ENCODE measurements at regions not wholly inside any gene's neighbourhood (a gene's known extent, or its start where the extent isn't known, plus 50 kb on each side); places are given as distances from the start of the nearest gene placed in this dataset.
A peak's percentile ranks its signal among the peaks of the same experiment; 100 is the strongest.
"Not testable (repeated sequence)": the region's sequence is repeated elsewhere in the genome, so short reads cannot be mapped to it uniquely, and the experiment has no call there.

GRCh38 chr19:31041461-31041860 lies 307.8 kb downstream of the TSHZ3 start:
- H3K36me3 Mint-ChIP-seq (ENCODE audit: low read depth) = no peaks in the 10 kb centered on the region
- H3K4me1 Mint-ChIP-seq = peaks cover 15% of the 10 kb centered on the region
- 93% methylated on average over 2 of the region's 2 CpGs; no CpG with 5 or more reads in 1 of the 2 experiments for WGBS, 2 experiments (ENCODE audit: insufficient coverage in 1 of 2, insufficient read length in 1 of 2)
- no peak overlapping the region for H3K4me3 Mint-ChIP-seq
- H3K4me1 ChIP-seq (ENCODE audit: control insufficient read depth, insufficient read depth, low read length) = no peaks in the 10 kb centered on the region
- H3K27me3 Mint-ChIP-seq (ENCODE audit: insufficient read depth) = no peaks in the 10 kb centered on the region
- peak; percentile 23 for TF ChIP-seq CTCF (conservative IDR thresholded peaks at IDR 0.05)
- H3K9ac ChIP-seq (ENCODE audit: extremely low read depth, low read length, poor library complexity, severe bottlenecking) = no peak overlapping the region
- H3K36me3 ChIP-seq (ENCODE audit: control insufficient read depth, insufficient read depth, low read length) = no peaks in the 10 kb centered on the region
- H3K27me3 ChIP-seq (ENCODE audit: control insufficient read depth, insufficient read depth, low read length, poor library complexity, severe bottlenecking) = no peaks in the 10 kb centered on the region
- H3K4me3 ChIP-seq (ENCODE audit: low read length) = no peak overlapping the region
- no peak overlapping the region for H3K27ac ChIP-seq (ENCODE audit: low read depth, low read length)
- H3K27ac Mint-ChIP-seq = no peak overlapping the region
- no peaks in the 10 kb centered on the region for H3K9me3 ChIP-seq (ENCODE audit: control insufficient read depth, low read length)
- H3K9me3 Mint-ChIP-seq = no peaks in the 10 kb centered on the region
- DNase-seq = no peak

- TF ChIP-seq CTCF (conservative IDR thresholded peaks at IDR 0.05) = no peak
- no peaks in the 10 kb centered on the region for H3K36me3 Mint-ChIP-seq (ENCODE audit: low read depth)
- H3K9me3 Mint-ChIP-seq = peaks cover 3% of the 10 kb centered on the region
- no peaks in the 10 kb centered on the region for H3K4me1 ChIP-seq (ENCODE audit: control insufficient read depth, insufficient read depth, low read length)
- WGBS, 2 experiments (ENCODE audit: insufficient coverage in 1 of 2, insufficient read length in 1 of 2) = 84 to 90% methylated on average over 4 of the region's 4 CpGs
- no peak overlapping the region for H3K4me3 ChIP-seq (ENCODE audit: low read length)
- H3K9ac ChIP-seq (ENCODE audit: extremely low read depth, low read length, poor library complexity, severe bottlenecking) = no peak overlapping the region
- H3K4me1 Mint-ChIP-seq = peaks cover 30% of the 10 kb centered on the region
- no peaks in the 10 kb centered on the region for H3K36me3 ChIP-seq (ENCODE audit: control insufficient read depth, insufficient read depth, low read length)
- no peak overlapping the region for H3K4me3 Mint-ChIP-seq
- H3K27ac Mint-ChIP-seq = no peak overlapping the region
- H3K27ac ChIP-seq (ENCODE audit: low read depth, low read length) = no peak overlapping the region
- no peaks in the 10 kb centered on the region for H3K9me3 ChIP-seq (ENCODE audit: control insufficient read depth, low read length)
- no peaks in the 10 kb centered on the region for H3K27me3 ChIP-seq (ENCODE audit: control insufficient read depth, insufficient read depth, low read length, poor library complexity, severe bottlenecking)
- no peaks in the 10 kb centered on the region for H3K27me3 Mint-ChIP-seq (ENCODE audit: insufficient read depth)
- no peak for DNase-seq
Observed at GRCh38 chr19:31039151-31039550, 310.1 kb downstream of the TSHZ3 start.

- no peak overlapping the region for H3K27ac ChIP-seq (ENCODE audit: low read depth, low read length)
- no peak overlapping the region for H3K4me3 ChIP-seq (ENCODE audit: low read length)
- H3K27ac Mint-ChIP-seq = no peak overlapping the region
- H3K36me3 Mint-ChIP-seq (ENCODE audit: low read depth) = no peaks in the 10 kb centered on the region
- DNase-seq = no peak
- no peaks in the 10 kb centered on the region for H3K4me1 ChIP-seq (ENCODE audit: control insufficient read depth, insufficient read depth, low read length)
- H3K27me3 Mint-ChIP-seq (ENCODE audit: insufficient read depth) = no peaks in the 10 kb centered on the region
- H3K36me3 ChIP-seq (ENCODE audit: control insufficient read depth, insufficient read depth, low read length) = no peaks in the 10 kb centered on the region
- H3K9me3 Mint-ChIP-seq = peaks cover 3% of the 10 kb centered on the region
- H3K4me1 Mint-ChIP-seq = peaks cover 30% of the 10 kb centered on the region
- no peaks in the 10 kb centered on the region for H3K27me3 ChIP-seq (ENCODE audit: control insufficient read depth, insufficient read depth, low read length, poor library complexity, severe bottlenecking)
- no peaks in the 10 kb centered on the region for H3K9me3 ChIP-seq (ENCODE audit: control insufficient read depth, low read length)
- no peak overlapping the region for H3K9ac ChIP-seq (ENCODE audit: extremely low read depth, low read length, poor library complexity, severe bottlenecking)
- TF ChIP-seq CTCF (conservative IDR thresholded peaks at IDR 0.05) = no peak
- no peak overlapping the region for H3K4me3 Mint-ChIP-seq
- WGBS, 2 experiments (ENCODE audit: insufficient coverage in 1 of 2, insufficient read length in 1 of 2) = 89 to 96% methylated on average over 2 to 3 of the region's 3 CpGs
Observed at GRCh38 chr19:31037286-31037980, 311.8 kb downstream of the TSHZ3 start.

- H3K4me3 Mint-ChIP-seq; H3K36me3 ChIP-seq (ENCODE audit: control insufficient read depth, insufficient read depth, low read length); H3K9me3 ChIP-seq (ENCODE audit: control insufficient read depth, low read length); DNase-seq; H3K27ac ChIP-seq (ENCODE audit: low read depth, low read length); H3K27me3 ChIP-seq (ENCODE audit: control insufficient read depth, insufficient read depth, low read length, poor library complexity, severe bottlenecking); H3K36me3 Mint-ChIP-seq (ENCODE audit: low read depth); H3K9ac ChIP-seq (ENCODE audit: extremely low read depth, low read length, poor library complexity, severe bottlenecking); H3K27ac Mint-ChIP-seq; H3K4me1 ChIP-seq (ENCODE audit: control insufficient read depth, insufficient read depth, low read length); H3K27me3 Mint-ChIP-seq (ENCODE audit: insufficient read depth); H3K4me3 ChIP-seq (ENCODE audit: low read length); H3K9me3 Mint-ChIP-seq: not testable (repeated sequence)
- 92% methylated on average over 3 of the region's 4 CpGs; no CpG with 5 or more reads in 1 of the 2 experiments for WGBS, 2 experiments (ENCODE audit: insufficient coverage in 1 of 2, insufficient read length in 1 of 2)
- H3K4me1 Mint-ChIP-seq = peaks cover 15% of the 10 kb centered on the region
Observed at GRCh38 chr19:31031455-31031854, 317.8 kb downstream of the TSHZ3 start.

Data from endodermal cell (in vitro differentiated cells).